Activated CD4-positive, alpha-beta T cell treated with anti-CD3 and anti-CD28 coated beads, Interleukin-2, amount 50 U/mL, for 16 hours (primary cell): ENCODE measurements at regions not wholly inside any gene's neighbourhood (a gene's known extent, or its start where the extent isn't known, plus 50 kb on each side); places are given as distances from the start of the nearest gene placed in this dataset.
A peak's percentile ranks its signal among the peaks of the same experiment; 100 is the strongest.
"Not testable (repeated sequence)": the region's sequence is repeated elsewhere in the genome, so short reads cannot be mapped to it uniquely, and the experiment has no call there.

Source experiments
- DNase-seq: peaks from one replicate; pipeline ENCODE4 v3.0.0-alpha.2; 2020

DNA sequence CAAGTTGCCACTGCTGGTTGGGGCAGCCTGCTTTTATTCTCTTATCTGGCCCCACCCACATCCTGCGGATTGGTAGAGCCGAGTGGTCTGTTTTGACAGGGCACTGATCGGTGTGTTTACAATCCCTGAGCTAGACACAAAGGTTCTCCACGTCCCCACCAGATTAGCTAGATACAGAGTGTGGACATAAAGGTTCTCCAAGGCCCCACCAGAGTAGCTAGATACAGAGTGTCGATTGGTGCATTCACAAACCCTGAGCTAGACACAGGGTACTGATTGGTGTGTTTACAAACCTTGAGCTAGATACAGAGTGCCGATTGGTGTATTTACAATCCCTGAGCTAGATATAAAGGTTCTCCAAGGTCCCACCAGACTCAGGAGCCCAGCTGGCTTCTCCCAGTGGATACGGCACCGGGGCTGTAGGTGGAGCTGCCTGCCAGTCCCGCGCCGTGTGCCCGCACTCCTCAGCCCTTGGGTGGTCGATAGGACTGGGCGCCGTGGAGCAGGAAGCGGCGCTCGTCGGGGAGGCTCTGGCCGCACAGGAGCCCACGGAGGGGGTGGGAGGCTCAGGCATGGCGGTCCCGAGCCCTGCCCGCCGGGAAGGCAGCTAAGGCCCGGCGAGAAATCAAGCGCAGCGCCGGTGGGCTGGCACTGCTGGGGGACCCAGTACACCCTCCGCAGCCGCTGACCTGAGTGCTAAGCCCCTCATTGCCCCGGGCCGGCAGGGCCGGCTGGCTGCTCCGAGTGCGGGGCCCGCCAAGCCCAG lies 157.8 kb upstream of the PPP1R3A start:
- not testable (repeated sequence) for DNase-seq

GRCh38 chr7:114073701-114074100 lies 154.9 kb upstream of the PPP1R3A start:
- DNase-seq: no peak

DNA sequence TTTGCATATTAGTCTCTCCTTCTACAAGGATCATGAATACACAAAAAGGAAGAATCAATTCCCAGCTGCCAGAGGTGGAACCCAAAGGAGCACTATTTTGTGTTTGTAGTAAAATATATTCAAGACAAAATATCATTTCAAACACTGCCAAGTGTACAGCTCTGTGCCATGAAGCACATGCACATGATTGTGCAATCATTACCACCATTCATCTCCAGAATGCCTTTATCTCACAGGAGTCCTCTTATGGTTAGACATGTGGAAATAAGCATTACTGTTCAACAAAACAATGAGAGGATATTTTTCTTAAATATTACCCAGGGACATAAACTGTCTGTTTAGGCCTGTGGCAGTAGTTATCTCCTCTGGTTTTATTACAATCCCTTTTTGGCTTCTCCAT lies 151.4 kb upstream of the PPP1R3A start:
- no peak for DNase-seq

DNA sequence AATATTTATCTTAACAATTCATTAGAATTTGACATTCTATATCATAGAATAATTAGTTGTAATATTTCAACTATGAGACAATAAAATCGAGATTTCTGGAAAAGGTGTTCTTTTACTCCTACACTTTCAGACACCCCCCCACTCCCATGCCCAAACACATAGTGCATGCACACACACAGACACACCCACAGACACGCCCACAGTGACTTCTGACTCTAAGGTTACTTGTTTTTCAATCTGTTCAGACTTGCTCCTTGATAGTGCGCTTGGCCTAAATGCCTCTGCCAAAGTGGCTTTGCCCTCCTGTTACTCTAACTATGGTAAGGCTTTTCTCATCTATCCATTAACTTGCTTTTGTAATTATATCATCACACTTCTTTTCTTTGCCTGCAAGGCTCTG lies 144.0 kb upstream of the PPP1R3A start:
- DNase-seq: no peak

- DNase-seq: no peak
Observed at GRCh38 chr7:114051871-114052331, 133.1 kb upstream of the PPP1R3A start.

- no peak for DNase-seq
Observed at GRCh38 chr7:114050571-114050970, 131.8 kb upstream of the PPP1R3A start.

DNA sequence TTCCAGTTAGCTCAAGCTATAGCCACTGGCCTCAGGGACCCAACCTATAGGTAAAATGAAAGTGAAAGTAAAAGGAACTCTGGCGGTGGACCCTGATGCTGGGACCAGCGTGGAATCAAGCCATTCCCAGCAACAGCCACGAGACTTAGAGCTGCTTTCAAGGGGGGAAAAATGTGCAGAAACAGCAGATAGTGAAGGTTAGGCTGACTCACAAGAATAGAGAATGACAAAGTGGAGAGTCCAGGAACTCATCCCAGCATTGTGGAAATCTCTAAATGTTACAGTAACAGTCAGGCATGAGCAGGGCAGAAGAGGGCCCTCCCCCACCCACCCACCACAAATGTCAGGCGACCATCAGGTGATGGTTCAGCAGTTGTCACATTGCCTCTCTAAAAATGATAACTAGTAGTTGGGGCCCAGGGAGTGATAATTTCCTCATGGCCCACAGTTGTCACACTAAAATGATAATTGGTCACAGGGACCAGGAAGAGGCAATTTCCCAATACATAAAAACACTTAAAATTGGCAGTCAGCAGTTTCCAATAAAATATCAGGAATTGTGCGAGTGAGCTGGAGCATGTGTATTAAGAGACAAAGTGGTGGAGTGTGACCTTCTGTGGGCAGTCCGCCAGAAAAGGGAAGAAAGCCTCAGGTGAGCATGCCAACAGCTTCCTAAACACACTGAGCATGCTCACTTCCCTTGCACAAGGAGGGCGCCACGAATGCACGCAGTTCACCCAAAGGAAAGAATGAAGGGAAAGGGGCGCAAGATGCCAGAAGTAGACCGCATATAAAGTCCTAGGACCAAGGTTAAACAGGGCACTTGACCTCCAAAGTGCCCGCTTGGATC lies 129.8 kb upstream of the PPP1R3A start:
- DNase-seq: no peak

GRCh38 chr7:114047889-114048288 lies 129.1 kb upstream of the PPP1R3A start:
- DNase-seq: no peak

DNA sequence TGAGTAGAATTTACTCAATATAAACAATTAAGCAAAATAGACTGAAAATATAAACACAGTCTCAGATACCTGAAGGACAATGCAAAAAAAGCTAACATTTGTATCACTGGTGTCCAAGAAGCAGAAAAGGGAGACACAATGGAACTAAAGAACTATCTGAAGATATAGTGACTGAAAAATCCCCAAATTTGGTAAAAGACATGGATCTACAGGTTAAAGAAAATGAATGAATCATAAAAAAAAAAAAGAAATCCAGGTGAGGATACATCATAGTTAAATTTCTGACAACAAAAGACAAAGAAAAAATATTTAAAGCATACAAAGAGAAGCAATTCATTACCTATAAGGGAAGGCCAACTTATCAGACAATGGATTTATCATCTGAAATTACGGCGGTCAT lies 114.7 kb upstream of the PPP1R3A start:
- DNase-seq: no peak

DNA sequence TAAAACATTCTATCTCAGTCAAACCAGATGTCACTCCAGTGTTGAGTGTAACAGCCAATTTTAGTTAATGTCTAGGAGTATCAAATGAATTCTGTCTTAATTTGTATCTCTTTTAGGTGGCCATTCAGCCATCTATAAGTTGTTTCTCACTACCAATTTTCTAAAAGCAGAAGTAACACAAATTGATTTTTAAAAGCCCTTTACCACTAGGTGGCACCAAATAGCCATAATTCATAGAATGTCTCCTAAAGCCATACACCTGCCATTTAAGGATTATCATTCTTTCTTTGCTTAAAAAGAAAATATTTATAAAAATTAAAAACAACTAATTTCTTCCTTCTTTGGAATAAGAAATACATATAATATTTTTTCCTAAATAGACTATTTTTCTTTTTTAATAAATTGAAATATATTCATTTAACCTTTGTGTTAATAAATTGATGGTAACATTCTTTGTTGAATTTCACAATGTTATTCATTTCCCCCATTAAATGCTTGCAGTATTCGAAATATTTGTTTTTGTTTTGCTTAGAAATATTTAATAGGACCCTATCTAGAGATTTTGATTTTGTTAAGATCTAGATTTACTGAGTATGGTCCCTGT lies 107.8 kb upstream of the PPP1R3A start:
- DNase-seq: peak; percentile 67

DNA sequence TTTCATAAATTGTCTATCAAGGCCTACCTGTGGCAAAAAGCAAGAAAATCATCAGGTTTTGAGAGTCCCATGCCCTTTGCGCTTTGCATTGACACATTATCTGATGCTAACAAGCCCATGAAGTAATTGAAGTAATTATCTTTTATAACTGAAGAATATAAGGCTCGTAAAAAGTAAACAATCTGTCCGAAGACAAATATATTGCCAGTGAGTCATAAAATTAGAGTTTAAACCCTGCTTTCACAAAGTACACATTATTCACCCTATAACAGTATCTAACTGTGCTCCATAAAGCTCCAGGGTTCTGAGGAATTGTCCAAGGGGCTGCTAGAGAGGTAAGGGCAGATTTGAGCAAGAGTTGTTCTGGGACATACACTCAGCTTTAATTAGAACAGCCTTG lies 102.3 kb upstream of the PPP1R3A start:
- DNase-seq: no peak

- DNase-seq: no peak
Observed at GRCh38 chr7:114008696-114009095, 89.9 kb upstream of the PPP1R3A start.

- DNase-seq: no peak
Observed at GRCh38 chr7:114007386-114007785, 88.6 kb upstream of the PPP1R3A start.

DNA sequence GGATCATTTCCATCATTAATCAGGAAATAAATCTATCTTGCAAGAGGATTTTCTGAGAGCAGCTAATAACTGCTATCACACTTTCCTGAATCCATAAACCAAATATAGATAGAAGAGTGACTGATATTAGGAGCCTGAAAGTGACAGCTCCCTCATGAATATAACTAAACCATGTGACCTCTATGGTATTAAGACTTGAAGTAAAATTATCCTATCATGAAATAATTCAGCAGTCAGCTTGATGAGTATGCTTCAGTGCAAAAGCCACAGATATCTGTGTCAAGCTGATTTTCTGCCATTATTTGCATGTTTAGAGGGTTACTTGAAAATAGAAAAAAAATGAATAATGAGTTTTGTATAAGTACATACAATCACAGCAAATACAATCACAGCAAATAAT lies 80.1 kb upstream of the PPP1R3A start:
- no peak for DNase-seq

DNA sequence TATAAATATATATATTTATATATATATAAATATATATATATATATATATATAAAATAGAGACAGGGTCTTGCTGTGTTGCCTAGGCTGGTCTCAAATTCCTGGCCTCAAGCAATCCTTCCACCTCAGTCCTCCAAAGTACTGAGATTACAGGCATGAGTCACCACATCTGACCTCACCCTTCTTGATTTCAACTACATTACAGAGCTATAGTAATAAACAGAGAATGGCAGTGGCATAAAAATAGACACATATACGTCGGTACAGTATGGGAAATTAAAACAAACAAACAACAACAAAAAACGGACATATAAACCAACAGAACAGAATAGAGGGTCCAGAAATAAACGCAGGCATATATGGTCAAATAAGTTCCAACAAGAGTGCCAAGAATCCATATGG lies 77.6 kb upstream of the PPP1R3A start:
- DNase-seq: no peak

GRCh38 chr7:113986216-113986615 lies 67.4 kb upstream of the PPP1R3A start:
- DNase-seq: no peak

DNA sequence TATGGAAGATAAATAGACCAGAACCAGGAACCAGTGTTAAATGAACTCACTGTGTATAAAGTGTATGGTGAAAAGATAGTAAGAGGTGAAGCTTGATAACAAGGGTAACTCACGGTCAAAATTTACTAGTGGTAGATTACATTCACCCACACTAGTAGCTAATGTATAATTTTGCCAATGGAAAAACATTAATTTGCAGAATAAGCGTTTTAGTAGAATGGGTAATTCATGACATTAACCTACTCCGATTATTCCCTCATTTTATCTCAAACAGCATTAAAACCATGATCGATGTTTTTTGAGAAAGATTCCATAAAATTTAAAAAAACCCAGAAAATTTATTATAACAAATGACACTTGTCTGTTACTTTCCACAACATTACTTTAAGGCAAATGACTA lies 57.7 kb upstream of the PPP1R3A start:
- no peak for DNase-seq

DNA sequence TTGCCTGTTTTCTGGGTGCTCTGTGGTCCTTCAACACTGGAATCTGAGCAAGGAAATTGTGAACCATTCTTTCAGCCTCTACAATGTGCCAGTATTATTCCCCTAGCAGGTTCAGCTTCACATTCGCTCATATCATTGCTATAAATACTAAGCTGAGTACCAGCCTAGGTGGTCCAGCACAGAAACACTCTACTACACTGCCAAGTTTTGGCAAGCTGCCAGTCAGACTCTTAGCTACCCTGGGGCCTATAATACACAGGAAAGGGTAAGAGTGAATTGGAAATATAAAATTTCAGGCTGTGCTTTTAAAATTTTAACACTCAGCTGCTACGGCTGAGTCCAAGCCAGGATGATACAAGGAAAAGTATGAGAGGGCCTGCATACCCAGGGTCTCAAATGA lies 49.9 kb upstream of the PPP1R3A start:
- no peak for DNase-seq
